DMS53 (cell line): ENCODE measurements at regions not wholly inside any gene's neighbourhood (a gene's known extent, or its start where the extent isn't known, plus 50 kb on each side); places are given as distances from the start of the nearest gene placed in this dataset.

Source experiments
- DNase-seq: peaks from one replicate; lab custom pipeline; 2025; lab: John Stamatoyannopoulos, UW

GRCh38 chr15:69951256-69951897, 146.3 kb downstream of the TLE3 start:
- peak; percentile 82 for DNase-seq

- DNase-seq, result peak; percentile 58
These were observed 145.7 kb downstream of the TLE3 start for GRCh38 chr15:69951898-69952555.

GRCh38 chr15:69953051-69953450, 144.7 kb downstream of the TLE3 start:
- no peak for DNase-seq

- DNase-seq, result no peak
These were observed 143.9 kb downstream of the TLE3 start for GRCh38 chr15:69953816-69954215.

GRCh38 chr15:69954666-69955065, 143.1 kb downstream of the TLE3 start:
- DNase-seq, result no peak

- no peak for DNase-seq
These were observed 142.3 kb downstream of the TLE3 start for GRCh38 chr15:69955240-69955894.

GRCh38 chr15:69956417-69956816, 141.3 kb downstream of the TLE3 start:
- no peak for DNase-seq

- peak; percentile 7 for DNase-seq
These were observed 140.5 kb downstream of the TLE3 start for GRCh38 chr15:69957175-69957574.

- DNase-seq, result peak; percentile 23
These were observed 139.1 kb downstream of the TLE3 start for GRCh38 chr15:69958496-69959084.

- no peak for DNase-seq
These were observed 135.2 kb downstream of the TLE3 start for GRCh38 chr15:69962561-69962960.

GRCh38 chr15:69963385-69963784, 134.3 kb downstream of the TLE3 start:
- DNase-seq, result no peak

- no peak for DNase-seq
These were observed 125.9 kb downstream of the TLE3 start for GRCh38 chr15:69971771-69972170.

GRCh38 chr15:69972436-69972835, 125.3 kb downstream of the TLE3 start:
- no peak for DNase-seq

GRCh38 chr15:69973102-69973714, 124.5 kb downstream of the TLE3 start:
- DNase-seq, result peak; percentile 81

GRCh38 chr15:69973880-69974279, 123.8 kb downstream of the TLE3 start:
- DNase-seq, result no peak

- DNase-seq, result peak; percentile 14
These were observed 123.4 kb downstream of the TLE3 start for GRCh38 chr15:69974321-69974720.

GRCh38 chr15:69976366-69976994, 121.2 kb downstream of the TLE3 start:
- peak; percentile 13 for DNase-seq

GRCh38 chr15:69978603-69979002, 119.1 kb downstream of the TLE3 start:
- peak; percentile 18 for DNase-seq

- DNase-seq, result peak; percentile 72
These were observed 118.5 kb downstream of the TLE3 start for GRCh38 chr15:69979262-69979661.

- no peak for DNase-seq
These were observed 117.9 kb downstream of the TLE3 start for GRCh38 chr15:69979783-69980182.

- DNase-seq, result peak; percentile 26
These were observed 117.2 kb downstream of the TLE3 start for GRCh38 chr15:69980341-69981059.
